ENCODE measurements at regions not wholly inside any gene's neighbourhood (a gene's known extent, or its start where the extent isn't known, plus 50 kb on each side); places are given as distances from the start of the nearest gene placed in this dataset.

DNA sequence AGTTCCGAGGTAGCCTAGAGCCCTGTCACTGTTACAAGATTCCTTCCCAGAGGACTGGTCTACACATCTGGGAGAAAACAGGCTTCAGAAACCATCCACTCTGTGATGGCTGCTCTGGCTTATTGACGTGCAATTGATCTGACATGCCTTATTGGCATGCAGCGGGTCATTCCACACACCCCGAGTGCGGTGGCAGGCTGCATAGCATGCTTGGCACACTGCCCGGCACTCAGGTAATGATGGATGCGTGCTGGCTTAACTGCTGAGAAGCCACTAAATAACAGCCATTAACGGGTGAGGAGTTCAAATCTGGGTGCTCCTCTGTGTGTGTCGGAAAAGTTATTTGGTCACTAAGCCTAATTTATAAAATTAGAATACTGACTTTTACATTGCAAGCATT, 67.9 kb upstream of the CDH4 start:
- H3K27me3 ChIP-seq = no peaks in the 10 kb centered on the region
- no peak overlapping the region for H3K27ac ChIP-seq
- no peak for DNase-seq (ENCODE audit: low spot score in 2 of 2)
- H3K9me3 ChIP-seq = no peaks in the 10 kb centered on the region
- no peaks in the 10 kb centered on the region for H3K4me1 ChIP-seq
- H3K36me3 ChIP-seq = no peaks in the 10 kb centered on the region
- TF ChIP-seq, protein P1, sequence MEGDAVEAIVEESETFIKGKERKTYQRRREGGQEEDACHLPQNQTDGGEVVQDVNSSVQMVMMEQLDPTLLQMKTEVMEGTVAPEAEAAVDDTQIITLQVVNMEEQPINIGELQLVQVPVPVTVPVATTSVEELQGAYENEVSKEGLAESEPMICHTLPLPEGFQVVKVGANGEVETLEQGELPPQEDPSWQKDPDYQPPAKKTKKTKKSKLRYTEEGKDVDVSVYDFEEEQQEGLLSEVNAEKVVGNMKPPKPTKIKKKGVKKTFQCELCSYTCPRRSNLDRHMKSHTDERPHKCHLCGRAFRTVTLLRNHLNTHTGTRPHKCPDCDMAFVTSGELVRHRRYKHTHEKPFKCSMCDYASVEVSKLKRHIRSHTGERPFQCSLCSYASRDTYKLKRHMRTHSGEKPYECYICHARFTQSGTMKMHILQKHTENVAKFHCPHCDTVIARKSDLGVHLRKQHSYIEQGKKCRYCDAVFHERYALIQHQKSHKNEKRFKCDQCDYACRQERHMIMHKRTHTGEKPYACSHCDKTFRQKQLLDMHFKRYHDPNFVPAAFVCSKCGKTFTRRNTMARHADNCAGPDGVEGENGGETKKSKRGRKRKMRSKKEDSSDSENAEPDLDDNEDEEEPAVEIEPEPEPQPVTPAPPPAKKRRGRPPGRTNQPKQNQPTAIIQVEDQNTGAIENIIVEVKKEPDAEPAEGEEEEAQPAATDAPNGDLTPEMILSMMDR (IDR thresholded peaks at IDR 0.05) = no peak
- H3K4me3 ChIP-seq = no peak overlapping the region
- intact Hi-C loops (cut with DNase I) = no loop called here

DNA sequence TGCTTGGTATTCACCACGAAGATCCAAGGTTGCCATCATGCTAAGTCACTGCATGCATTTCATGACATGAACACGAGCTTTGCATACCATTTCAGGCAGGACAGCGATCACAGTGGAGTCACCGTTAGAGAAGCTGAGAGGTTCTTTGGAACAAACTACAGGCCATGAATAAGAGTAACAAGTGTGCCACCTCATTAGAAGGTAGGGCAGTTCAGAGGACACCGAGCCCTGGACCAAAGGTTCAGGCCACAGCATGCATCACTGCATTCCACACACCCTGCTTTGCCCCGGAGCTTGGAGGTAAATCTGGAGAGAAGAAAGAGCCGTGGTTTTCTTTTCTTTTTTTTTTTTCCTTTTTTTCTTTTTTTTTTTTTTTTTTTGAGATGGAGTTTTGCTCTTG, 66.9 kb upstream of the CDH4 start:
- no peaks in the 10 kb centered on the region for H3K27me3 ChIP-seq
- H3K9me3 ChIP-seq = no peaks in the 10 kb centered on the region
- no peaks in the 10 kb centered on the region for H3K4me1 ChIP-seq
- H3K27ac ChIP-seq = no peak overlapping the region
- no peaks in the 10 kb centered on the region for H3K36me3 ChIP-seq
- TF ChIP-seq, protein P1 (IDR thresholded peaks at IDR 0.05) = no peak
- intact Hi-C loops (cut with DNase I) = no loop called here
- no peak overlapping the region for H3K4me3 ChIP-seq
- DNase-seq (ENCODE audit: low spot score in 2 of 2) = no peak

DNA sequence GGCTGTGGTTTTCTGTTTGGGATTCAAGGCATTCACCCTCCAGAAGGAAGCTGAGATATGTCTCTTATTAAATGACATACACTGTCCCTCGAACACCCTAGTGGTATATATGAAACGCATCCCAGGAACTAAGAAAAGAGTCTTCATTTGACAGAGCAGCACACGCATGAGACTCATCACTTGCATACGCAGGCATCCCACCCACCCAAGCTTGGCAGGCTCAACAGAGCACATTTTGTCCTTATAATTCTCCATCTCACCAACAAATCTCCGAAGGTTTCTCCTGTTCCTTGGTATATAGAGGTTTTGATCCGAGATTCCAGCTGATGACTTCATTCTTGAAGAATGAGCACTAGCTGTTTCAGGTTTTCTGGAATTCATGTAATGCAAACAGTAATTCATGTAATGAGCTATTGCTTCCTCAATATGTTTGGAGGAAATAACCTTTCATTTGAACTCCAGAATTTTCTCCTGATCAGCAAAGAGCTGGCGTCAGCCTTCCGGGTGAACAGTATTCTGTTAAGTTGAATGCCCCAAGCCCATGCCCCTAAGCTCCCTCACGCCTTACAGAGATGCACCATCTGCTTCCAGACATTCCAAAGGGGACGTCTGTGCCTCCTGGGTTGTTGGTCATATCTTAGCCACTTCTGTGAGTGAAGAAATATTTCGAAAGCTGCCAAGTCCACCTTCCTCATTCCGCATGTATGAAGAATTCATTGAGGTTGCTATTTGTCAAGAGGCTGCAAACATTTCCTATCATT, 66.0 kb upstream of the CDH4 start:
- no peaks in the 10 kb centered on the region for H3K27me3 ChIP-seq
- TF ChIP-seq, protein P1 (IDR thresholded peaks at IDR 0.05) = no peak
- no peaks in the 10 kb centered on the region for H3K4me1 ChIP-seq
- H3K4me3 ChIP-seq = no peak overlapping the region
- no peak overlapping the region for H3K27ac ChIP-seq
- DNase-seq (ENCODE audit: low spot score in 2 of 2) = no peak
- no peaks in the 10 kb centered on the region for H3K36me3 ChIP-seq
- H3K9me3 ChIP-seq = no peaks in the 10 kb centered on the region
- intact Hi-C loops (cut with DNase I) = no loop called here

DNA sequence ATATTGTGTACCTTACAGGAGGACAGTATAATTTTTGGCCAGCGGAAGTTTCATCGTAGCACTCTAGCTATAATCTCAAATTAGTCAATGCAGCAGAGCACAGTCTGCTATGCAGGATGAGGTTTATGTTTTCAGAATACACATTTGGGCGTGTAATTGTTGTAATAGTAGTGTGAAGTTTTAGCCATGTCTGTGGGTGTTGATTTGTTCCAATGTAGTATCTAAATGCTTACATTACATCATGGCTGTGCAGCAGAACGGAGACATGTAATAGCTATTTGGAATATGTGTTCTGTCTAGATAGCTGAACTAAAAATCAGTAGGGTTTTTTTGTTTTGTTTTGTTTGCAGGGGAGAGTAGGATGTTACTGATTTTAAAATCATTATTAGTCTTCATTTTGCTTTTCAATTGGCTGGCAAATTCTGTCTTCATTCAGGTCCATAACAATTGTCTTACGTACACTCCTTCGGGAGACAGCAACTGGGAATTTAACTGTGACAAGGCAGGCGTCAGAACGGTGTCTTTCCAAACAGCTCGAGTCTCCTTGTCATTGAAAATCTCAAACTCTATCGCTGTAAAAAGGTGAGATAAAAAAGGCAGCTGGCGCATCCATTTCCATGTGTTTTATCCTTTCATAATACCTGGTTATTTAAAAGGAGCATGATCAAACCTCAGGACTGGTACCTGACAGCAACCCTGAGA, 65.1 kb upstream of the CDH4 start:
- H3K27ac ChIP-seq = no peak overlapping the region
- no peak for DNase-seq (ENCODE audit: low spot score in 2 of 2)
- intact Hi-C loops (cut with DNase I) = no loop called here
- TF ChIP-seq, protein P1 (IDR thresholded peaks at IDR 0.05) = no peak
- H3K4me1 ChIP-seq = no peaks in the 10 kb centered on the region
- no peaks in the 10 kb centered on the region for H3K9me3 ChIP-seq
- no peak overlapping the region for H3K4me3 ChIP-seq
- H3K27me3 ChIP-seq = no peaks in the 10 kb centered on the region
- H3K36me3 ChIP-seq = no peaks in the 10 kb centered on the region

DNA sequence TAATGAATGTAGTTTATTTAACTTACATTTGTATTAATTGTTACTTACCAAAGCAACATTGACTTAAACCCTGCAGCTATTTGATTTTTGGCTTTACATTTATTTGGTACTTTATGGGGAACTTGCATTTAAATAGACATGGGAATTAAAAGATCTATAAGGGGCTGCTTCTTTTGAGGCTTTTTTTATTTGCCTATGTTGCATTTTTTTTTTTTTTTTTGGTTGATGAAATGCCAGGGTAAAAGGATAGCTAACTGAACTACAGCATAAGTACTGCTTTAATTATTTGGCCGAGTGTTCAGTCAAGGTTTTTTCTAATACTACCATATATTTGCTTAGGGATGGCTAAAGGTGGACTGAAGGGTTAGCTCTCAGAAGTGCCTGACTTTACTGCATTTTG, 62.5 kb upstream of the CDH4 start:
- H3K4me3 ChIP-seq = no peak overlapping the region
- H3K9me3 ChIP-seq = no peaks in the 10 kb centered on the region
- no peak for DNase-seq (ENCODE audit: low spot score in 2 of 2)
- intact Hi-C loops (cut with DNase I) = no loop called here
- H3K27me3 ChIP-seq = no peaks in the 10 kb centered on the region
- H3K4me1 ChIP-seq = no peaks in the 10 kb centered on the region
- TF ChIP-seq, protein P1 (IDR thresholded peaks at IDR 0.05) = no peak
- H3K36me3 ChIP-seq = no peaks in the 10 kb centered on the region
- no peak overlapping the region for H3K27ac ChIP-seq

All from ascending aorta (tissue), 2 donors.